GM12878 (cell line): ENCODE measurements at regions not wholly inside any gene's neighbourhood (a gene's known extent, or its start where the extent isn't known, plus 50 kb on each side); places are given as distances from the start of the nearest gene placed in this dataset.

Experiments used
- ATAC-seq: fragments of 200-7000 bp; cut with Tn5 transposase; 3 replicates; pipeline ENCODE4 v1.9.1; 2020; ENCODE audit warnings: mild to moderate bottlenecking, moderate library complexity
- BruUV-seq: library from RNA; stranded (reverse); fragments of 400-500 nt; replicated peaks from 2 replicates; lab custom pipeline; 2021; lab: Mats Ljungman, UMichigan
- CTCF ChIA-PET: fragments of 300-600 bp; sonication (Branson Sonifier 250); formaldehyde crosslinking; extraction: SDS; loops from one replicate; lab custom pipeline; 2021; ENCODE audit warnings: inconsistent platforms; lab: Yijun Ruan, JAX
- POLR2A ChIA-PET: fragments of 350-600 bp; formaldehyde crosslinking; extraction: SDS; loops from one replicate; lab custom pipeline; 2021; ENCODE audit warnings: inconsistent platforms; lab: Charles Lee
- RAD21 ChIA-PET: fragments of 300-600 bp; sonication (Branson Sonifier 250); formaldehyde crosslinking; loops from one replicate; lab custom pipeline; 2023; ENCODE audit warnings: antibody characterized with exemption; ENCODE audit not compliant: unreplicated experiment; lab: Charles Lee
- SMC1A ChIA-PET: fragments of 300-600 bp; sonication (Branson Sonifier 250); formaldehyde crosslinking; loops from one replicate; lab custom pipeline; 2023; ENCODE audit not compliant: unreplicated experiment, uncharacterized antibody; lab: Charles Lee
- DNase-seq: peaks from one replicate; pipeline ENCODE4 v3.0.0-alpha.2; 2011; ENCODE audit warnings: low read depth, low spot score
- FAIRE-seq: peaks from 3 replicates; lab custom pipeline; 2011; peaks lifted over from hg19 to GRCh38; lab: Jason Lieb, UNC
- H2AFZ ChIP-seq: 2 replicates; pipeline ENCODE4 v1.6.0; 2011; ENCODE audit warnings: low read depth, low read length, control low read depth; ENCODE audit not compliant: control insufficient read depth
- H3K27ac ChIP-seq: 2 replicates; pipeline ENCODE4 v1.5.1; 2011; ENCODE audit warnings: control low read depth; ENCODE audit not compliant: control insufficient read depth, insufficient read depth
- H3K27me3 ChIP-seq, 2 experiments: replicated peaks in 1 of 2; 2 replicates each; pipeline versions ENCODE4 v1.6.0 to v1.6.1; 2011; ENCODE audit warnings: low read length in 1 of 2; ENCODE audit not compliant: control insufficient read depth in 2 of 2, insufficient read depth in 2 of 2
- H3K36me3 ChIP-seq, 2 experiments: 2 replicates each; pipeline ENCODE4 v1.5.1; 2011; ENCODE audit warnings: low read length in 1 of 2; ENCODE audit not compliant: control insufficient read depth in 2 of 2, insufficient read depth in 2 of 2
- H3K4me1 ChIP-seq: 2 replicates; pipeline ENCODE4 v1.6.1; 2011; ENCODE audit warnings: mild to moderate bottlenecking, low read length, moderate library complexity, mixed read lengths; ENCODE audit not compliant: control insufficient read depth, insufficient read depth
- H3K4me2 ChIP-seq: 2 replicates; pipeline ENCODE4 v1.6.0; 2011; ENCODE audit warnings: control low read depth; ENCODE audit not compliant: control insufficient read depth, insufficient read depth
- H3K4me3 ChIP-seq: fragments of 200-600 bp; sonication (generic); 2 replicates; pipeline ENCODE4 v1.5.1; 2016
- H3K79me2 ChIP-seq: 2 replicates; pipeline ENCODE4 v1.6.0; 2011; ENCODE audit warnings: low read length; ENCODE audit not compliant: control insufficient read depth, insufficient read depth
- H3K9ac ChIP-seq: 2 replicates; pipeline ENCODE4 v1.8.0; 2011; ENCODE audit warnings: low read length, control low read depth, mixed read lengths; ENCODE audit not compliant: control insufficient read depth, insufficient read depth
- H3K9me3 ChIP-seq: replicated peaks from 3 replicates; pipeline ENCODE4 v1.5.1; 2011; ENCODE audit warnings: mild to moderate bottlenecking, low read length; ENCODE audit not compliant: control insufficient read depth, insufficient read depth
- H4K20me1 ChIP-seq: 2 replicates; pipeline ENCODE4 v1.6.0; 2011; ENCODE audit not compliant: control insufficient read depth, insufficient read depth
- ASH2L ChIP-seq: fragments of 300-600, 200-600 bp; sonication (generic); IDR thresholded peaks from 2 replicates; pipeline ENCODE4 v1.6.1; 2017; ENCODE audit warnings: low read depth, mild to moderate bottlenecking, borderline replicate concordance
- BHLHE40 ChIP-seq, 2 experiments: fragments of 450-650 bp in 1 of 2; IDR thresholded peaks; 2 replicates each; pipeline ENCODE4 v1.6.1; 2011 to 2017; ENCODE audit warnings: low read depth in 2 of 2, borderline replicate concordance in 1 of 2, improper control_type of control experiment in 1 of 2, low read length in 1 of 2, mild to moderate bottlenecking in 1 of 2
- CHD2 ChIP-seq: IDR thresholded peaks from 2 replicates; pipeline ENCODE4 v1.6.1; 2011; ENCODE audit warnings: low read depth, low read length, improper control_type of control experiment, borderline replicate concordance
- ESRRA ChIP-seq: IDR thresholded peaks from 2 replicates; pipeline ENCODE4 v1.6.1; 2012; ENCODE audit warnings: mild to moderate bottlenecking, low read length, improper control_type of control experiment
- IRF4 ChIP-seq: IDR thresholded peaks from 2 replicates; pipeline ENCODE4 v1.6.1; 2011; ENCODE audit warnings: low read depth, low read length
- JUND ChIP-seq: IDR thresholded peaks from 2 replicates; pipeline ENCODE4 v1.6.1; 2012; ENCODE audit warnings: low read depth, mild to moderate bottlenecking, low read length, improper control_type of control experiment, moderate library complexity
- MEF2B ChIP-seq: fragments of 450-650 bp; IDR thresholded peaks from 2 replicates; pipeline ENCODE4 v1.6.1; 2018; ENCODE audit warnings: mild to moderate bottlenecking, moderate library complexity; ENCODE audit not compliant: partially characterized antibody, poor library complexity, severe bottlenecking
- NKRF ChIP-seq: fragments of 450-650 bp; conservative IDR thresholded peaks from 2 replicates; pipeline ENCODE4 v1.6.1; 2017; ENCODE audit warnings: mild to moderate bottlenecking, moderate library complexity
- RAD51 ChIP-seq: fragments of 450-650 bp; IDR thresholded peaks from 2 replicates; pipeline ENCODE4 v1.6.1; 2016; ENCODE audit warnings: moderate library complexity, mild to moderate bottlenecking, inconsistent platforms
- SPI1 ChIP-seq: IDR thresholded peaks from 2 replicates; pipeline ENCODE4 v1.6.1; 2011; ENCODE audit warnings: low read depth, mild to moderate bottlenecking, low read length, moderate library complexity, borderline replicate concordance; ENCODE audit not compliant: insufficient read depth
- TBL1XR1 ChIP-seq: IDR thresholded peaks from 2 replicates; pipeline ENCODE4 v1.6.1; 2012; ENCODE audit warnings: low read depth, low read length, improper control_type of control experiment
- YBX1 ChIP-seq: fragments of 450-650 bp; IDR thresholded peaks from 2 replicates; pipeline ENCODE4 v1.6.1; 2016; ENCODE audit warnings: antibody characterized with exemption
- ZNF274 ChIP-seq: IDR thresholded peaks from one replicate; pipeline ENCODE4 v1.8.0; 2011; ENCODE audit not compliant: insufficient read length, insufficient read depth
- ZNF592 ChIP-seq: fragments of 450-650 bp; IDR thresholded peaks from 2 replicates; pipeline ENCODE4 v1.6.1; 2017; ENCODE audit warnings: mild to moderate bottlenecking, moderate library complexity
- WGBS: methylation state at CpG from one replicate; pipeline ENCODE4 v1.1.6; 2016; ENCODE audit warnings: low lambda C conversion rate; ENCODE audit not compliant: insufficient replicate concordance, insufficient coverage; ENCODE audit errors: missing lambda C conversion rate; 5-methylcytosine and 5-hydroxymethylcytosine counted together
- in situ Hi-C: fragments of 300-500 bp; cut with MboI; formaldehyde crosslinking; loops from 9 replicates; pipeline ENCODE4 v1.14.3; 2018; ENCODE audit warnings: mixed read lengths
- intact Hi-C: fragments of 100-400 bp; cut with micrococcal nuclease; formaldehyde crosslinking; loops from one replicate; pipeline ENCODE4 v1.14.2; 2022; ENCODE audit not compliant: unreplicated experiment
- TF ChIP-seq, protein P1 (sequence below): IDR thresholded peaks from 2 replicates; pipeline ENCODE4 v1.6.1; 2011; ENCODE audit warnings: low read depth, low read length, improper control_type of control experiment, borderline replicate concordance
- TF ChIP-seq, protein P2 (sequence below): IDR thresholded peaks from 2 replicates; pipeline ENCODE4 v1.6.1; 2011; ENCODE audit warnings: borderline replicate concordance, low read depth, mild to moderate bottlenecking, moderate library complexity, low read length; ENCODE audit not compliant: insufficient read depth, poor library complexity, severe bottlenecking

GRCh38 chr14:84927096-84927827 is 602.7 kb upstream of the FLRT2 start:
- no TSS peak for BruUV-seq
- no peak overlapping the region for H3K9ac ChIP-seq
- H3K4me2 ChIP-seq: no peak overlapping the region
- H3K36me3 ChIP-seq: no peaks in the 10 kb centered on the region
- no peaks in the 10 kb centered on the region for H3K4me1 ChIP-seq
- no peaks in the 10 kb centered on the region for H3K9me3 ChIP-seq
- SMC1A ChIA-PET: no interaction called here
- intact Hi-C loops: no loop called here
- DNase-seq (no peak), ATAC-seq (no peak), FAIRE-seq (no peak)
- H2AFZ ChIP-seq: no peak overlapping the region
- H4K20me1 ChIP-seq: no peaks in the 10 kb centered on the region
- 32% methylated on average over 6 of the region's 6 CpGs for WGBS
- POLR2A ChIA-PET: no interaction called here
- no peaks in the 10 kb centered on the region for H3K79me2 ChIP-seq
- in situ Hi-C loops: no loop called here
- no peak overlapping the region for H3K27ac ChIP-seq
- H3K4me3 ChIP-seq: no peak overlapping the region
- CTCF ChIA-PET: no interaction called here
- H3K27me3 ChIP-seq: no peaks in the 10 kb centered on the region
- RAD21 ChIA-PET: no interaction called here
- TF ChIP-seq JUND (no peak), ASH2L (no peak), MEF2B (no peak), RAD51 (no peak), TBL1XR1 (no peak), BHLHE40 (IDR thresholded peaks at IDR 0.05; ENCODE audit: borderline replicate concordance in 1 of 2, low read depth in 2 of 2, low read length in 1 of 2) (no peak), NKRF (no peak), ZNF592 (no peak), ZNF274 (no peak), CHD2 (no peak), IRF4 (no peak), YBX1 (no peak), SPI1 (no peak), ESRRA (no peak)
- TF ChIP-seq, protein P1, sequence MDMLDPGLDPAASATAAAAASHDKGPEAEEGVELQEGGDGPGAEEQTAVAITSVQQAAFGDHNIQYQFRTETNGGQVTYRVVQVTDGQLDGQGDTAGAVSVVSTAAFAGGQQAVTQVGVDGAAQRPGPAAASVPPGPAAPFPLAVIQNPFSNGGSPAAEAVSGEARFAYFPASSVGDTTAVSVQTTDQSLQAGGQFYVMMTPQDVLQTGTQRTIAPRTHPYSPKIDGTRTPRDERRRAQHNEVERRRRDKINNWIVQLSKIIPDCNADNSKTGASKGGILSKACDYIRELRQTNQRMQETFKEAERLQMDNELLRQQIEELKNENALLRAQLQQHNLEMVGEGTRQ: no peak
- TF ChIP-seq, protein P2, sequence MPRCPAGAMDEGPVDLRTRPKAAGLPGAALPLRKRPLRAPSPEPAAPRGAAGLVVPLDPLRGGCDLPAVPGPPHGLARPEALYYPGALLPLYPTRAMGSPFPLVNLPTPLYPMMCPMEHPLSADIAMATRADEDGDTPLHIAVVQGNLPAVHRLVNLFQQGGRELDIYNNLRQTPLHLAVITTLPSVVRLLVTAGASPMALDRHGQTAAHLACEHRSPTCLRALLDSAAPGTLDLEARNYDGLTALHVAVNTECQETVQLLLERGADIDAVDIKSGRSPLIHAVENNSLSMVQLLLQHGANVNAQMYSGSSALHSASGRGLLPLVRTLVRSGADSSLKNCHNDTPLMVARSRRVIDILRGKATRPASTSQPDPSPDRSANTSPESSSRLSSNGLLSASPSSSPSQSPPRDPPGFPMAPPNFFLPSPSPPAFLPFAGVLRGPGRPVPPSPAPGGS: no peak
